ENCODE measurements at regions not wholly inside any gene's neighbourhood (a gene's known extent, or its start where the extent isn't known, plus 50 kb on each side); places are given as distances from the start of the nearest gene placed in this dataset.

DNA sequence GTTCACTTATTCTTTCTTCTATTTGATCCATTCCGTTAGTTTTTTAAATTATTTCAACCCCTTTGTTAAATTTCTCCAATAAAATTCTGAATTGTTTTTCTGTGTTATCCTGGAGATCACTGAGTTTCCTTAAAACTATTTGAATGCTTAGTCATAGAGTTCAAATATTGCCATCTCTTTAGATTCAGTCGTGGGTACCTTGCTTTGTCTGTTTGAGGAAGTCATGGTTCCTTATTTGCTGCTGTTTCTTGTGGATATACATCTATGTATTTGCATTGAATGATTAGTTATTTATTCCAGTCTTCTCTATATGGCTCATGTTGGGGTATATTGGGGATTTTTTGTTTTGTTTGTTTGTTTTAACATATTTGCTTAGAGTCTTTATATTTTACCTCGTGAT, 80.6 kb downstream of the HINT1 start:
- DNase-seq (ENCODE audit: low spot score): no peak
- Mint-ChIP-seq H3K27ac (no peak overlapping the region), H3K4me1 (no peaks in the 10 kb centered on the region), H3K4me3 (no peak overlapping the region), H3K27me3 (ENCODE audit: low read depth) (peaks cover 2% of the 10 kb centered on the region; the same call in 1 of the 2 replicates), H3K9me3 (peaks cover 37% of the 10 kb centered on the region), H3K36me3 (peaks cover 29% of the 10 kb centered on the region)
- no peak for ATAC-seq
- POLR2A ChIA-PET: no interaction called here
- CTCF ChIA-PET: no interaction called here
- TF ChIP-seq NFATC4 (CRISPR knock-in tag; IDR thresholded peaks at IDR 0.05) (no peak), SMAD4 (CRISPR knock-in tag; IDR thresholded peaks at IDR 0.05) (no peak), NR1H2 (CRISPR knock-in tag; IDR thresholded peaks at IDR 0.05) (no peak), SP1 (CRISPR knock-in tag; conservative IDR thresholded peaks at IDR 0.05) (no peak), TEAD1 (CRISPR knock-in tag; IDR thresholded peaks at IDR 0.05) (no peak), SMAD3 (CRISPR knock-in tag; IDR thresholded peaks at IDR 0.05; ENCODE audit: borderline replicate concordance) (no peak), CBFB (CRISPR knock-in tag; IDR thresholded peaks at IDR 0.05; ENCODE audit: low read depth) (no peak), TEAD4 (CRISPR knock-in tag; IDR thresholded peaks at IDR 0.05) (no peak), ZNF671 (CRISPR knock-in tag; IDR thresholded peaks at IDR 0.05) (no peak), OVOL2 (CRISPR knock-in tag; IDR thresholded peaks at IDR 0.05; ENCODE audit: borderline replicate concordance) (no peak)
- TF ChIP-seq, protein P1, sequence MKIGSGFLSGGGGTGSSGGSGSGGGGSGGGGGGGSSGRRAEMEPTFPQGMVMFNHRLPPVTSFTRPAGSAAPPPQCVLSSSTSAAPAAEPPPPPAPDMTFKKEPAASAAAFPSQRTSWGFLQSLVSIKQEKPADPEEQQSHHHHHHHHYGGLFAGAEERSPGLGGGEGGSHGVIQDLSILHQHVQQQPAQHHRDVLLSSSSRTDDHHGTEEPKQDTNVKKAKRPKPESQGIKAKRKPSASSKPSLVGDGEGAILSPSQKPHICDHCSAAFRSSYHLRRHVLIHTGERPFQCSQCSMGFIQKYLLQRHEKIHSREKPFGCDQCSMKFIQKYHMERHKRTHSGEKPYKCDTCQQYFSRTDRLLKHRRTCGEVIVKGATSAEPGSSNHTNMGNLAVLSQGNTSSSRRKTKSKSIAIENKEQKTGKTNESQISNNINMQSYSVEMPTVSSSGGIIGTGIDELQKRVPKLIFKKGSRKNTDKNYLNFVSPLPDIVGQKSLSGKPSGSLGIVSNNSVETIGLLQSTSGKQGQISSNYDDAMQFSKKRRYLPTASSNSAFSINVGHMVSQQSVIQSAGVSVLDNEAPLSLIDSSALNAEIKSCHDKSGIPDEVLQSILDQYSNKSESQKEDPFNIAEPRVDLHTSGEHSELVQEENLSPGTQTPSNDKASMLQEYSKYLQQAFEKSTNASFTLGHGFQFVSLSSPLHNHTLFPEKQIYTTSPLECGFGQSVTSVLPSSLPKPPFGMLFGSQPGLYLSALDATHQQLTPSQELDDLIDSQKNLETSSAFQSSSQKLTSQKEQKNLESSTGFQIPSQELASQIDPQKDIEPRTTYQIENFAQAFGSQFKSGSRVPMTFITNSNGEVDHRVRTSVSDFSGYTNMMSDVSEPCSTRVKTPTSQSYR (CRISPR knock-in tag; IDR thresholded peaks at IDR 0.05): no peak
- TF ChIP-seq, protein P2, sequence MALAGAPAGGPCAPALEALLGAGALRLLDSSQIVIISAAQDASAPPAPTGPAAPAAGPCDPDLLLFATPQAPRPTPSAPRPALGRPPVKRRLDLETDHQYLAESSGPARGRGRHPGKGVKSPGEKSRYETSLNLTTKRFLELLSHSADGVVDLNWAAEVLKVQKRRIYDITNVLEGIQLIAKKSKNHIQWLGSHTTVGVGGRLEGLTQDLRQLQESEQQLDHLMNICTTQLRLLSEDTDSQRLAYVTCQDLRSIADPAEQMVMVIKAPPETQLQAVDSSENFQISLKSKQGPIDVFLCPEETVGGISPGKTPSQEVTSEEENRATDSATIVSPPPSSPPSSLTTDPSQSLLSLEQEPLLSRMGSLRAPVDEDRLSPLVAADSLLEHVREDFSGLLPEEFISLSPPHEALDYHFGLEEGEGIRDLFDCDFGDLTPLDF (CRISPR knock-in tag; IDR thresholded peaks at IDR 0.05): no peak
- TF ChIP-seq, protein P3, sequence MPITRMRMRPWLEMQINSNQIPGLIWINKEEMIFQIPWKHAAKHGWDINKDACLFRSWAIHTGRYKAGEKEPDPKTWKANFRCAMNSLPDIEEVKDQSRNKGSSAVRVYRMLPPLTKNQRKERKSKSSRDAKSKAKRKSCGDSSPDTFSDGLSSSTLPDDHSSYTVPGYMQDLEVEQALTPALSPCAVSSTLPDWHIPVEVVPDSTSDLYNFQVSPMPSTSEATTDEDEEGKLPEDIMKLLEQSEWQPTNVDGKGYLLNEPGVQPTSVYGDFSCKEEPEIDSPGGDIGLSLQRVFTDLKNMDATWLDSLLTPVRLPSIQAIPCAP (CRISPR knock-in tag; IDR thresholded peaks at IDR 0.05): no peak
- TF ChIP-seq, protein P4, sequence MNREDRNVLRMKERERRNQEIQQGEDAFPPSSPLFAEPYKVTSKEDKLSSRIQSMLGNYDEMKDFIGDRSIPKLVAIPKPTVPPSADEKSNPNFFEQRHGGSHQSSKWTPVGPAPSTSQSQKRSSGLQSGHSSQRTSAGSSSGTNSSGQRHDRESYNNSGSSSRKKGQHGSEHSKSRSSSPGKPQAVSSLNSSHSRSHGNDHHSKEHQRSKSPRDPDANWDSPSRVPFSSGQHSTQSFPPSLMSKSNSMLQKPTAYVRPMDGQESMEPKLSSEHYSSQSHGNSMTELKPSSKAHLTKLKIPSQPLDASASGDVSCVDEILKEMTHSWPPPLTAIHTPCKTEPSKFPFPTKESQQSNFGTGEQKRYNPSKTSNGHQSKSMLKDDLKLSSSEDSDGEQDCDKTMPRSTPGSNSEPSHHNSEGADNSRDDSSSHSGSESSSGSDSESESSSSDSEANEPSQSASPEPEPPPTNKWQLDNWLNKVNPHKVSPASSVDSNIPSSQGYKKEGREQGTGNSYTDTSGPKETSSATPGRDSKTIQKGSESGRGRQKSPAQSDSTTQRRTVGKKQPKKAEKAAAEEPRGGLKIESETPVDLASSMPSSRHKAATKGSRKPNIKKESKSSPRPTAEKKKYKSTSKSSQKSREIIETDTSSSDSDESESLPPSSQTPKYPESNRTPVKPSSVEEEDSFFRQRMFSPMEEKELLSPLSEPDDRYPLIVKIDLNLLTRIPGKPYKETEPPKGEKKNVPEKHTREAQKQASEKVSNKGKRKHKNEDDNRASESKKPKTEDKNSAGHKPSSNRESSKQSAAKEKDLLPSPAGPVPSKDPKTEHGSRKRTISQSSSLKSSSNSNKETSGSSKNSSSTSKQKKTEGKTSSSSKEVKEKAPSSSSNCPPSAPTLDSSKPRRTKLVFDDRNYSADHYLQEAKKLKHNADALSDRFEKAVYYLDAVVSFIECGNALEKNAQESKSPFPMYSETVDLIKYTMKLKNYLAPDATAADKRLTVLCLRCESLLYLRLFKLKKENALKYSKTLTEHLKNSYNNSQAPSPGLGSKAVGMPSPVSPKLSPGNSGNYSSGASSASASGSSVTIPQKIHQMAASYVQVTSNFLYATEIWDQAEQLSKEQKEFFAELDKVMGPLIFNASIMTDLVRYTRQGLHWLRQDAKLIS (CRISPR knock-in tag; IDR thresholded peaks at IDR 0.05; ENCODE audit: borderline replicate concordance): no peak
- TF ChIP-seq, protein P5, sequence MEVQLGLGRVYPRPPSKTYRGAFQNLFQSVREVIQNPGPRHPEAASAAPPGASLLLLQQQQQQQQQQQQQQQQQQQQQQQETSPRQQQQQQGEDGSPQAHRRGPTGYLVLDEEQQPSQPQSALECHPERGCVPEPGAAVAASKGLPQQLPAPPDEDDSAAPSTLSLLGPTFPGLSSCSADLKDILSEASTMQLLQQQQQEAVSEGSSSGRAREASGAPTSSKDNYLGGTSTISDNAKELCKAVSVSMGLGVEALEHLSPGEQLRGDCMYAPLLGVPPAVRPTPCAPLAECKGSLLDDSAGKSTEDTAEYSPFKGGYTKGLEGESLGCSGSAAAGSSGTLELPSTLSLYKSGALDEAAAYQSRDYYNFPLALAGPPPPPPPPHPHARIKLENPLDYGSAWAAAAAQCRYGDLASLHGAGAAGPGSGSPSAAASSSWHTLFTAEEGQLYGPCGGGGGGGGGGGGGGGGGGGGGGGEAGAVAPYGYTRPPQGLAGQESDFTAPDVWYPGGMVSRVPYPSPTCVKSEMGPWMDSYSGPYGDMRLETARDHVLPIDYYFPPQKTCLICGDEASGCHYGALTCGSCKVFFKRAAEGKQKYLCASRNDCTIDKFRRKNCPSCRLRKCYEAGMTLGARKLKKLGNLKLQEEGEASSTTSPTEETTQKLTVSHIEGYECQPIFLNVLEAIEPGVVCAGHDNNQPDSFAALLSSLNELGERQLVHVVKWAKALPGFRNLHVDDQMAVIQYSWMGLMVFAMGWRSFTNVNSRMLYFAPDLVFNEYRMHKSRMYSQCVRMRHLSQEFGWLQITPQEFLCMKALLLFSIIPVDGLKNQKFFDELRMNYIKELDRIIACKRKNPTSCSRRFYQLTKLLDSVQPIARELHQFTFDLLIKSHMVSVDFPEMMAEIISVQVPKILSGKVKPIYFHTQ (CRISPR knock-in tag; IDR thresholded peaks at IDR 0.05): no peak
